ENCODE measurements at regions not wholly inside any gene's neighbourhood (a gene's known extent, or its start where the extent isn't known, plus 50 kb on each side); places are given as distances from the start of the nearest gene placed in this dataset.

DNA sequence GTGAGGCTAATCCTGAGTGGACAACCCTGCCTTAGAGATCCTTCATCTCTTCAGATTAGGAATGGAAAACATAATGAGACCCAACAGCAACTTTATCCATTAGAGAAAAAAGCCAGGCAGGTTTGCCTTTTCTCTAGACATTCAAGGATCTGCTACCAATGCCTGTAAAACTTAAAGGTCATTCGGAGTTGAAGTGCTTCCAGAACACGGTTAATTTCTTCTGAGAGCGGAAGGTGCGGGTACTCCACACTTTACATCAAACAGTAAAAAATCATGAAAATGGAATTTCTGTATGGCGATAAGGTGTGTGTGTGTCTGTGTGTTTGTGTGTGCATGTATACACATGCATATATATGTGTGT, 65.2 kb upstream of the PRKACB start:
- TF ChIP-seq CTCF (IDR thresholded peaks at IDR 0.05; ENCODE audit: low read depth, low read length) = no peak
- no peak for TF ChIP-seq EZH2phosphoT487 (IDR thresholded peaks at IDR 0.05; ENCODE audit: low read depth)

Data from OCI-LY3 (cell line).